HEK293 (cell line): ENCODE measurements at regions not wholly inside any gene's neighbourhood (a gene's known extent, or its start where the extent isn't known, plus 50 kb on each side); places are given as distances from the start of the nearest gene placed in this dataset.

ENCODE experiments used
- BCL11B ChIP-seq: fragments of 450-650 bp; formaldehyde crosslinking; IDR thresholded peaks from 2 replicates; pipeline ENCODE4 v1.5.1; 2016; ENCODE audit warnings: low read depth, missing biosample characterization, missing genetic modification characterization
- KLF1 ChIP-seq: fragments of 450-650 bp; formaldehyde crosslinking; IDR thresholded peaks from 2 replicates; pipeline ENCODE4 v1.5.1; 2016; ENCODE audit warnings: missing biosample characterization, missing genetic modification characterization
- MYNN ChIP-seq: fragments of 450-650 bp; formaldehyde crosslinking; IDR thresholded peaks from 2 replicates; pipeline ENCODE4 v1.5.1; 2016; ENCODE audit warnings: missing biosample characterization, missing genetic modification characterization, borderline replicate concordance
- PATZ1 ChIP-seq: fragments of 450-650 bp; formaldehyde crosslinking; IDR thresholded peaks from 2 replicates; pipeline ENCODE4 v1.5.1; 2016; ENCODE audit warnings: missing biosample characterization, missing genetic modification characterization
- SCRT1 ChIP-seq: fragments of 450-650 bp; formaldehyde crosslinking; IDR thresholded peaks from 2 replicates; pipeline ENCODE4 v1.5.1; 2016; ENCODE audit warnings: missing biosample characterization, missing genetic modification characterization, borderline replicate concordance
- ZBTB21 ChIP-seq: fragments of 450-650 bp; formaldehyde crosslinking; IDR thresholded peaks from 2 replicates; pipeline ENCODE4 v1.5.1; 2017; ENCODE audit warnings: missing biosample characterization, missing genetic modification characterization
- ZIC2 ChIP-seq: fragments of 450-650 bp; formaldehyde crosslinking; IDR thresholded peaks from 2 replicates; pipeline ENCODE4 v1.5.1; 2016; ENCODE audit warnings: missing biosample characterization, missing genetic modification characterization
- ZNF121 ChIP-seq: fragments of 450-650 bp; formaldehyde crosslinking; IDR thresholded peaks from 2 replicates; pipeline ENCODE4 v1.5.1; 2016; ENCODE audit warnings: missing biosample characterization, missing genetic modification characterization
- ZNF132 ChIP-seq: fragments of 450-650 bp; formaldehyde crosslinking; IDR thresholded peaks from 2 replicates; pipeline ENCODE4 v1.5.1; 2017; ENCODE audit warnings: missing biosample characterization, missing genetic modification characterization, borderline replicate concordance
- ZNF148 ChIP-seq: fragments of 450-650 bp; formaldehyde crosslinking; IDR thresholded peaks from 2 replicates; pipeline ENCODE4 v1.5.0; 2017; ENCODE audit warnings: missing biosample characterization, missing genetic modification characterization, borderline replicate concordance
- ZNF157 ChIP-seq: fragments of 450-650 bp; formaldehyde crosslinking; IDR thresholded peaks from 2 replicates; pipeline ENCODE4 v1.5.1; 2016; ENCODE audit warnings: missing biosample characterization, missing genetic modification characterization
- ZNF2 ChIP-seq: fragments of 450-650 bp; formaldehyde crosslinking; IDR thresholded peaks from 2 replicates; pipeline ENCODE4 v1.5.1; 2016; ENCODE audit warnings: missing biosample characterization, missing genetic modification characterization
- ZNF37A ChIP-seq: fragments of 450-650 bp; IDR thresholded peaks from 2 replicates; pipeline ENCODE4 v1.5.1; 2018; ENCODE audit warnings: missing biosample characterization, missing genetic modification characterization
- ZNF394 ChIP-seq: fragments of 450-650 bp; formaldehyde crosslinking; IDR thresholded peaks from 2 replicates; pipeline ENCODE4 v1.5.1; 2016; ENCODE audit warnings: missing biosample characterization, missing genetic modification characterization, mild to moderate bottlenecking, moderate library complexity, borderline replicate concordance
- ZNF558 ChIP-seq: fragments of 450-650 bp; formaldehyde crosslinking; IDR thresholded peaks from 2 replicates; pipeline ENCODE4 v1.5.1; 2016; ENCODE audit warnings: missing biosample characterization, missing genetic modification characterization
- ZNF561 ChIP-seq: fragments of 450-650 bp; IDR thresholded peaks from 2 replicates; pipeline ENCODE4 v1.5.1; 2018; ENCODE audit warnings: missing biosample characterization, missing genetic modification characterization, borderline replicate concordance
- ZNF585B ChIP-seq: fragments of 450-650 bp; formaldehyde crosslinking; IDR thresholded peaks from 2 replicates; pipeline ENCODE4 v1.5.1; 2016; ENCODE audit warnings: missing biosample characterization, missing genetic modification characterization
- ZNF600 ChIP-seq: fragments of 450-650 bp; formaldehyde crosslinking; IDR thresholded peaks from 2 replicates; pipeline ENCODE4 v1.5.1; 2016; ENCODE audit warnings: missing biosample characterization, missing genetic modification characterization
- ZNF610 ChIP-seq: fragments of 450-650 bp; formaldehyde crosslinking; IDR thresholded peaks from 2 replicates; pipeline ENCODE4 v1.5.1; 2016; ENCODE audit warnings: missing biosample characterization, missing genetic modification characterization, borderline replicate concordance
- ZNF629 ChIP-seq: fragments of 450-650 bp; formaldehyde crosslinking; IDR thresholded peaks from 2 replicates; pipeline ENCODE4 v1.5.1; 2017; ENCODE audit warnings: missing biosample characterization, missing genetic modification characterization
- ZNF660 ChIP-seq: fragments of 450-650 bp; IDR thresholded peaks from 2 replicates; pipeline ENCODE4 v1.5.1; 2018; ENCODE audit warnings: missing biosample characterization, mild to moderate bottlenecking, missing genetic modification characterization
- ZNF791 ChIP-seq: fragments of 450-650 bp; formaldehyde crosslinking; IDR thresholded peaks from 2 replicates; pipeline ENCODE4 v1.5.1; 2016; ENCODE audit warnings: missing biosample characterization, missing genetic modification characterization
- ZSCAN30 ChIP-seq: fragments of 450-650 bp; IDR thresholded peaks from 2 replicates; pipeline ENCODE4 v1.5.1; 2018; ENCODE audit warnings: missing biosample characterization, mild to moderate bottlenecking, missing genetic modification characterization, moderate library complexity
- TF ChIP-seq, protein P1 (sequence below): fragments of 450-650 bp; formaldehyde crosslinking; IDR thresholded peaks from 2 replicates; pipeline ENCODE4 v1.5.1; 2016; ENCODE audit warnings: missing biosample characterization, missing genetic modification characterization, low read depth
- TF ChIP-seq, protein P2 (sequence below): fragments of 450-650 bp; formaldehyde crosslinking; IDR thresholded peaks from 2 replicates; pipeline ENCODE4 v1.5.1; 2017; ENCODE audit warnings: missing biosample characterization, mild to moderate bottlenecking, missing genetic modification characterization, moderate library complexity
- TF ChIP-seq, protein P3 (sequence below): fragments of 450-650 bp; formaldehyde crosslinking; optimal IDR thresholded peaks from 2 replicates; pipeline ENCODE3; 2016; ENCODE audit warnings: missing biosample characterization, mild to moderate bottlenecking, missing genetic modification characterization
- TF ChIP-seq, protein P4 (sequence below): fragments of 450-650 bp; formaldehyde crosslinking; IDR thresholded peaks from 2 replicates; pipeline ENCODE4 v1.5.1; 2016; ENCODE audit warnings: missing biosample characterization, missing genetic modification characterization
- TF ChIP-seq, protein P5 (sequence below): fragments of 450-650 bp; formaldehyde crosslinking; IDR thresholded peaks from 2 replicates; pipeline ENCODE4 v1.5.1; 2017; ENCODE audit warnings: missing biosample characterization, missing genetic modification characterization

GRCh38 chr2:172172513-172173173 is 69.9 kb upstream of the DLX2 start (continued):
- TF ChIP-seq, protein P1, sequence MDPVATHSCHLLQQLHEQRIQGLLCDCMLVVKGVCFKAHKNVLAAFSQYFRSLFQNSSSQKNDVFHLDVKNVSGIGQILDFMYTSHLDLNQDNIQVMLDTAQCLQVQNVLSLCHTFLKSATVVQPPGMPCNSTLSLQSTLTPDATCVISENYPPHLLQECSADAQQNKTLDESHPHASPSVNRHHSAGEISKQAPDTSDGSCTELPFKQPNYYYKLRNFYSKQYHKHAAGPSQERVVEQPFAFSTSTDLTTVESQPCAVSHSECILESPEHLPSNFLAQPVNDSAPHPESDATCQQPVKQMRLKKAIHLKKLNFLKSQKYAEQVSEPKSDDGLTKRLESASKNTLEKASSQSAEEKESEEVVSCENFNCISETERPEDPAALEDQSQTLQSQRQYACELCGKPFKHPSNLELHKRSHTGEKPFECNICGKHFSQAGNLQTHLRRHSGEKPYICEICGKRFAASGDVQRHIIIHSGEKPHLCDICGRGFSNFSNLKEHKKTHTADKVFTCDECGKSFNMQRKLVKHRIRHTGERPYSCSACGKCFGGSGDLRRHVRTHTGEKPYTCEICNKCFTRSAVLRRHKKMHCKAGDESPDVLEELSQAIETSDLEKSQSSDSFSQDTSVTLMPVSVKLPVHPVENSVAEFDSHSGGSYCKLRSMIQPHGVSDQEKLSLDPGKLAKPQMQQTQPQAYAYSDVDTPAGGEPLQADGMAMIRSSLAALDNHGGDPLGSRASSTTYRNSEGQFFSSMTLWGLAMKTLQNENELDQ (tag by site-specific recombination) = no peak
- TF ChIP-seq ZNF148 (tag by site-specific recombination) (no peak), ZIC2 (tag by site-specific recombination) (peak; percentile 45), ZNF558 (no peak), ZNF610 (no peak), PATZ1 (peak; percentile 69), KLF1 (tag by site-specific recombination) (no peak), ZBTB21 (tag by site-specific recombination) (no peak), ZNF629 (tag by site-specific recombination) (no peak), SCRT1 (tag by site-specific recombination) (no peak), ZNF561 (tag by site-specific recombination) (peak; percentile 56; the same call in 1 of the 2 replicates), ZNF37A (tag by site-specific recombination) (no peak), ZNF394 (no peak), MYNN (tag by site-specific recombination) (no peak), ZNF600 (peak; percentile 61), BCL11B (tag by site-specific recombination) (no peak), ZNF791 (tag by site-specific recombination) (no peak), ZNF121 (tag by site-specific recombination) (no peak), ZNF132 (tag by site-specific recombination) (no peak), ZNF157 (no peak), ZNF585B (tag by site-specific recombination) (no peak), ZNF660 (tag by site-specific recombination) (0 out of 2 replicates have a peak, but pooled peaks have one; percentile 58), ZNF2 (tag by site-specific recombination) (0 out of 2 replicates have a peak, but pooled peaks have one; percentile 50), ZSCAN30 (tag by site-specific recombination) (peak; percentile 91)
- TF ChIP-seq, protein P2, sequence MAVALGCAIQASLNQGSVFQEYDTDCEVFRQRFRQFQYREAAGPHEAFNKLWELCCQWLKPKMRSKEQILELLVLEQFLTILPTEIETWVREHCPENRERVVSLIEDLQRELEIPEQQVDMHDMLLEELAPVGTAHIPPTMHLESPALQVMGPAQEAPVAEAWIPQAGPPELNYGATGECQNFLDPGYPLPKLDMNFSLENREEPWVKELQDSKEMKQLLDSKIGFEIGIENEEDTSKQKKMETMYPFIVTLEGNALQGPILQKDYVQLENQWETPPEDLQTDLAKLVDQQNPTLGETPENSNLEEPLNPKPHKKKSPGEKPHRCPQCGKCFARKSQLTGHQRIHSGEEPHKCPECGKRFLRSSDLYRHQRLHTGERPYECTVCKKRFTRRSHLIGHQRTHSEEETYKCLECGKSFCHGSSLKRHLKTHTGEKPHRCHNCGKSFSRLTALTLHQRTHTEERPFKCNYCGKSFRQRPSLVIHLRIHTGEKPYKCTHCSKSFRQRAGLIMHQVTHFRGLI (tag by site-specific recombination) = peak; percentile 39; the same call in 1 of the 2 replicates
- TF ChIP-seq, protein P3, sequence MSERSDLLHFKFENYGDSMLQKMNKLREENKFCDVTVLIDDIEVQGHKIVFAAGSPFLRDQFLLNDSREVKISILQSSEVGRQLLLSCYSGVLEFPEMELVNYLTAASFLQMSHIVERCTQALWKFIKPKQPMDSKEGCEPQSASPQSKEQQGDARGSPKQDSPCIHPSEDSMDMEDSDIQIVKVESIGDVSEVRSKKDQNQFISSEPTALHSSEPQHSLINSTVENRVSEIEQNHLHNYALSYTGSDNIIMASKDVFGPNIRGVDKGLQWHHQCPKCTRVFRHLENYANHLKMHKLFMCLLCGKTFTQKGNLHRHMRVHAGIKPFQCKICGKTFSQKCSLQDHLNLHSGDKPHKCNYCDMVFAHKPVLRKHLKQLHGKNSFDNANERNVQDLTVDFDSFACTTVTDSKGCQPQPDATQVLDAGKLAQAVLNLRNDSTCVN (tag by site-specific recombination) = peak; percentile 68
- TF ChIP-seq, protein P4, sequence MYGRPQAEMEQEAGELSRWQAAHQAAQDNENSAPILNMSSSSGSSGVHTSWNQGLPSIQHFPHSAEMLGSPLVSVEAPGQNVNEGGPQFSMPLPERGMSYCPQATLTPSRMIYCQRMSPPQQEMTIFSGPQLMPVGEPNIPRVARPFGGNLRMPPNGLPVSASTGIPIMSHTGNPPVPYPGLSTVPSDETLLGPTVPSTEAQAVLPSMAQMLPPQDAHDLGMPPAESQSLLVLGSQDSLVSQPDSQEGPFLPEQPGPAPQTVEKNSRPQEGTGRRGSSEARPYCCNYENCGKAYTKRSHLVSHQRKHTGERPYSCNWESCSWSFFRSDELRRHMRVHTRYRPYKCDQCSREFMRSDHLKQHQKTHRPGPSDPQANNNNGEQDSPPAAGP = no peak
- TF ChIP-seq, protein P5, sequence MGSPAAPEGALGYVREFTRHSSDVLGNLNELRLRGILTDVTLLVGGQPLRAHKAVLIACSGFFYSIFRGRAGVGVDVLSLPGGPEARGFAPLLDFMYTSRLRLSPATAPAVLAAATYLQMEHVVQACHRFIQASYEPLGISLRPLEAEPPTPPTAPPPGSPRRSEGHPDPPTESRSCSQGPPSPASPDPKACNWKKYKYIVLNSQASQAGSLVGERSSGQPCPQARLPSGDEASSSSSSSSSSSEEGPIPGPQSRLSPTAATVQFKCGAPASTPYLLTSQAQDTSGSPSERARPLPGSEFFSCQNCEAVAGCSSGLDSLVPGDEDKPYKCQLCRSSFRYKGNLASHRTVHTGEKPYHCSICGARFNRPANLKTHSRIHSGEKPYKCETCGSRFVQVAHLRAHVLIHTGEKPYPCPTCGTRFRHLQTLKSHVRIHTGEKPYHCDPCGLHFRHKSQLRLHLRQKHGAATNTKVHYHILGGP (tag by site-specific recombination) = peak; percentile 80; the same call in 1 of the 2 replicates
